ENCODE measurements at regions not wholly inside any gene's neighbourhood (a gene's known extent, or its start where the extent isn't known, plus 50 kb on each side); places are given as distances from the start of the nearest gene placed in this dataset.

- Histone ChIP-seq H3K4me3 (ENCODE audit: low read length) (no peak overlapping the region), H3K27me3 (ENCODE audit: insufficient read depth, low read length) (no peaks in the 10 kb centered on the region), H3K9me3 (ENCODE audit: insufficient read depth, low read depth, low read length) (no peaks in the 10 kb centered on the region)
Measured at GRCh38 chr21:19246018-19246417, 842.4 kb upstream of the TMPRSS15 start.

GRCh38 chr21:19256934-19257660, 853.5 kb upstream of the TMPRSS15 start:
- H3K9ac ChIP-seq (ENCODE audit: low read depth, low read length) = no peak overlapping the region
- H3K4me3 ChIP-seq (ENCODE audit: low read length) = no peak overlapping the region
- H3K27me3 ChIP-seq (ENCODE audit: insufficient read depth, low read length) = no peaks in the 10 kb centered on the region
- H3K27ac ChIP-seq (ENCODE audit: low read length) = no peak overlapping the region
- H3K9me3 ChIP-seq (ENCODE audit: insufficient read depth, low read depth, low read length) = no peaks in the 10 kb centered on the region
- H3K4me1 ChIP-seq (ENCODE audit: insufficient read depth, low read length) = peaks cover 7% of the 10 kb centered on the region; the same call in 1 of the 2 replicates
- H3K36me3 ChIP-seq (ENCODE audit: insufficient read depth, low read depth, low read length) = no peaks in the 10 kb centered on the region

More at GRCh38 chr21:19246018-19246417, 842.4 kb upstream of the TMPRSS15 start:
- Histone ChIP-seq H3K36me3 (ENCODE audit: insufficient read depth, low read depth, low read length) (no peaks in the 10 kb centered on the region), H3K9ac (ENCODE audit: low read depth, low read length) (no peak overlapping the region), H3K4me1 (ENCODE audit: insufficient read depth, low read length) (no peaks in the 10 kb centered on the region), H3K27ac (ENCODE audit: low read length) (no peak overlapping the region)

GRCh38 chr21:19261731-19262376, 858.3 kb upstream of the TMPRSS15 start:
- Histone ChIP-seq H3K9me3 (ENCODE audit: insufficient read depth, low read depth, low read length) (no peaks in the 10 kb centered on the region), H3K27ac (ENCODE audit: low read length) (no peak overlapping the region), H3K27me3 (ENCODE audit: insufficient read depth, low read length) (no peaks in the 10 kb centered on the region), H3K4me3 (ENCODE audit: low read length) (no peak overlapping the region), H3K9ac (ENCODE audit: low read depth, low read length) (no peak overlapping the region), H3K4me1 (ENCODE audit: insufficient read depth, low read length) (peaks cover 6% of the 10 kb centered on the region; the same call in 1 of the 2 replicates), H3K36me3 (ENCODE audit: insufficient read depth, low read depth, low read length) (no peaks in the 10 kb centered on the region)

GRCh38 chr21:19266636-19267035, 863.1 kb upstream of the TMPRSS15 start:
- Histone ChIP-seq H3K4me3 (ENCODE audit: low read length) (no peak overlapping the region), H3K36me3 (ENCODE audit: insufficient read depth, low read depth, low read length) (no peaks in the 10 kb centered on the region), H3K9ac (ENCODE audit: low read depth, low read length) (no peak overlapping the region), H3K27me3 (ENCODE audit: insufficient read depth, low read length) (no peaks in the 10 kb centered on the region), H3K9me3 (ENCODE audit: insufficient read depth, low read depth, low read length) (no peaks in the 10 kb centered on the region), H3K27ac (ENCODE audit: low read length) (no peak overlapping the region), H3K4me1 (ENCODE audit: insufficient read depth, low read length) (no peaks in the 10 kb centered on the region)

- Histone ChIP-seq H3K9ac (ENCODE audit: low read depth, low read length) (no peak overlapping the region), H3K4me1 (ENCODE audit: insufficient read depth, low read length) (no peaks in the 10 kb centered on the region), H3K27me3 (ENCODE audit: insufficient read depth, low read length) (no peaks in the 10 kb centered on the region), H3K4me3 (ENCODE audit: low read length) (no peak overlapping the region), H3K27ac (ENCODE audit: low read length) (no peak overlapping the region), H3K36me3 (ENCODE audit: insufficient read depth, low read depth, low read length) (no peaks in the 10 kb centered on the region), H3K9me3 (ENCODE audit: insufficient read depth, low read depth, low read length) (no peaks in the 10 kb centered on the region)
Measured at GRCh38 chr21:19268686-19269085, 865.1 kb upstream of the TMPRSS15 start.

- no peaks in the 10 kb centered on the region for H3K4me1 ChIP-seq (ENCODE audit: insufficient read depth, low read length)
- no peaks in the 10 kb centered on the region for H3K27me3 ChIP-seq (ENCODE audit: insufficient read depth, low read length)
- no peak overlapping the region for H3K9ac ChIP-seq (ENCODE audit: low read depth, low read length)
- H3K9me3 ChIP-seq (ENCODE audit: insufficient read depth, low read depth, low read length) = no peaks in the 10 kb centered on the region
- H3K36me3 ChIP-seq (ENCODE audit: insufficient read depth, low read depth, low read length) = no peaks in the 10 kb centered on the region
- H3K27ac ChIP-seq (ENCODE audit: low read length) = no peak overlapping the region
- H3K4me3 ChIP-seq (ENCODE audit: low read length) = no peak overlapping the region
Measured at GRCh38 chr21:19275065-19275464, 871.5 kb upstream of the TMPRSS15 start.

GRCh38 chr21:19276665-19277064, 873.1 kb upstream of the TMPRSS15 start:
- no peaks in the 10 kb centered on the region for H3K36me3 ChIP-seq (ENCODE audit: insufficient read depth, low read depth, low read length)
- H3K9me3 ChIP-seq (ENCODE audit: insufficient read depth, low read depth, low read length) = peaks cover 1% of the 10 kb centered on the region; the same call in 1 of the 2 replicates
- H3K27ac ChIP-seq (ENCODE audit: low read length) = no peak overlapping the region
- no peaks in the 10 kb centered on the region for H3K27me3 ChIP-seq (ENCODE audit: insufficient read depth, low read length)
- H3K4me3 ChIP-seq (ENCODE audit: low read length) = no peak overlapping the region
- H3K9ac ChIP-seq (ENCODE audit: low read depth, low read length) = no peak overlapping the region
- H3K4me1 ChIP-seq (ENCODE audit: insufficient read depth, low read length) = no peaks in the 10 kb centered on the region

- H3K27me3 ChIP-seq (ENCODE audit: insufficient read depth, low read length) = no peaks in the 10 kb centered on the region
- H3K27ac ChIP-seq (ENCODE audit: low read length) = no peak overlapping the region
- H3K4me3 ChIP-seq (ENCODE audit: low read length) = no peak overlapping the region
- H3K4me1 ChIP-seq (ENCODE audit: insufficient read depth, low read length) = no peaks in the 10 kb centered on the region
- no peaks in the 10 kb centered on the region for H3K36me3 ChIP-seq (ENCODE audit: insufficient read depth, low read depth, low read length)
- no peaks in the 10 kb centered on the region for H3K9me3 ChIP-seq (ENCODE audit: insufficient read depth, low read depth, low read length)
- no peak overlapping the region for H3K9ac ChIP-seq (ENCODE audit: low read depth, low read length)
Measured at GRCh38 chr21:19286876-19287275, 883.3 kb upstream of the TMPRSS15 start.

- Histone ChIP-seq H3K36me3 (ENCODE audit: insufficient read depth, low read depth, low read length) (no peaks in the 10 kb centered on the region), H3K4me3 (ENCODE audit: low read length) (no peak overlapping the region), H3K9ac (ENCODE audit: low read depth, low read length) (no peak overlapping the region), H3K27ac (ENCODE audit: low read length) (no peak overlapping the region), H3K4me1 (ENCODE audit: insufficient read depth, low read length) (no peaks in the 10 kb centered on the region), H3K9me3 (ENCODE audit: insufficient read depth, low read depth, low read length) (no peaks in the 10 kb centered on the region), H3K27me3 (ENCODE audit: insufficient read depth, low read length) (no peaks in the 10 kb centered on the region)
Measured at GRCh38 chr21:19290328-19290727, 886.7 kb upstream of the TMPRSS15 start.

GRCh38 chr21:19320291-19320690, 916.7 kb upstream of the TMPRSS15 start:
- no peaks in the 10 kb centered on the region for H3K36me3 ChIP-seq (ENCODE audit: insufficient read depth, low read depth, low read length)
- no peak overlapping the region for H3K9ac ChIP-seq (ENCODE audit: low read depth, low read length)
- H3K4me3 ChIP-seq (ENCODE audit: low read length) = no peak overlapping the region
- no peak overlapping the region for H3K27ac ChIP-seq (ENCODE audit: low read length)
- no peaks in the 10 kb centered on the region for H3K27me3 ChIP-seq (ENCODE audit: insufficient read depth, low read length)
- peaks cover 10% of the 10 kb centered on the region; the same call in 1 of the 2 replicates for H3K4me1 ChIP-seq (ENCODE audit: insufficient read depth, low read length)
- H3K9me3 ChIP-seq (ENCODE audit: insufficient read depth, low read depth, low read length) = peaks cover 11% of the 10 kb centered on the region; the same call in 1 of the 2 replicates

- Histone ChIP-seq H3K36me3 (ENCODE audit: insufficient read depth, low read depth, low read length) (no peaks in the 10 kb centered on the region), H3K4me3 (ENCODE audit: low read length) (no peak overlapping the region), H3K9me3 (ENCODE audit: insufficient read depth, low read depth, low read length) (peaks cover 7% of the 10 kb centered on the region; the same call in 1 of the 2 replicates), H3K9ac (ENCODE audit: low read depth, low read length) (no peak overlapping the region), H3K27me3 (ENCODE audit: insufficient read depth, low read length) (no peaks in the 10 kb centered on the region), H3K4me1 (ENCODE audit: insufficient read depth, low read length) (peaks cover 10% of the 10 kb centered on the region; the same call in 1 of the 2 replicates), H3K27ac (ENCODE audit: low read length) (no peak overlapping the region)
Measured at GRCh38 chr21:19321688-19322087, 918.1 kb upstream of the TMPRSS15 start.

GRCh38 chr21:19322360-19322759, 918.8 kb upstream of the TMPRSS15 start:
- H3K4me3 ChIP-seq (ENCODE audit: low read length) = no peak overlapping the region
- peaks cover 10% of the 10 kb centered on the region; the same call in 1 of the 2 replicates for H3K4me1 ChIP-seq (ENCODE audit: insufficient read depth, low read length)
- no peaks in the 10 kb centered on the region for H3K9me3 ChIP-seq (ENCODE audit: insufficient read depth, low read depth, low read length)
- no peaks in the 10 kb centered on the region for H3K36me3 ChIP-seq (ENCODE audit: insufficient read depth, low read depth, low read length)
- no peaks in the 10 kb centered on the region for H3K27me3 ChIP-seq (ENCODE audit: insufficient read depth, low read length)
- H3K27ac ChIP-seq (ENCODE audit: low read length) = no peak overlapping the region
- H3K9ac ChIP-seq (ENCODE audit: low read depth, low read length) = no peak overlapping the region
